ENCODE measurements at regions not wholly inside any gene's neighbourhood (a gene's known extent, or its start where the extent isn't known, plus 50 kb on each side); places are given as distances from the start of the nearest gene placed in this dataset.

DNA sequence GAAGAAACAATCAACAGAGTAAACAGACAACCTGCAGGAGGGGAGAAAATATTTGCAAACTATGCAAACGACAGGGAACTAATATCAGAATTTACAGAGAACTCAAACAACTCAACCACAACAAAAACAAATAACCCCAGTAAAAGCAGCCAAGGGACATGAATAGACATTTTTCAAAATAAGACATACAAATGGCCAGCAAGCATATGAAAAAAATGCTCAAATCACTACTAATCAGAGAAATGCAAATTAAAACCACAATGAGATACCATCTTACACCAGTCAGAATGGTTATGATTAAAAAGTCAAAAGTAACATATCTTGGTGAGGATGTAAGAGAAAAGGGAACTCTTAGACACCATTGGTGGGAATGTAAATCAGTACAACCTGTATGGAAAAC, 215.0 kb downstream of the THBS2 start:
- no peak for DNase-seq (ENCODE audit: extremely low spot score)
- CTCF ChIA-PET, result no interaction called here
- TF ChIP-seq NFRKB (IDR thresholded peaks at IDR 0.05), result no peak
- TF ChIP-seq, protein P1, sequence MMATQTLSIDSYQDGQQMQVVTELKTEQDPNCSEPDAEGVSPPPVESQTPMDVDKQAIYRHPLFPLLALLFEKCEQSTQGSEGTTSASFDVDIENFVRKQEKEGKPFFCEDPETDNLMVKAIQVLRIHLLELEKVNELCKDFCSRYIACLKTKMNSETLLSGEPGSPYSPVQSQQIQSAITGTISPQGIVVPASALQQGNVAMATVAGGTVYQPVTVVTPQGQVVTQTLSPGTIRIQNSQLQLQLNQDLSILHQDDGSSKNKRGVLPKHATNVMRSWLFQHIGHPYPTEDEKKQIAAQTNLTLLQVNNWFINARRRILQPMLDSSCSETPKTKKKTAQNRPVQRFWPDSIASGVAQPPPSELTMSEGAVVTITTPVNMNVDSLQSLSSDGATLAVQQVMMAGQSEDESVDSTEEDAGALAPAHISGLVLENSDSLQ (IDR thresholded peaks at IDR 0.05), result no peak
- POLR2A ChIA-PET, result no interaction called here

DNA sequence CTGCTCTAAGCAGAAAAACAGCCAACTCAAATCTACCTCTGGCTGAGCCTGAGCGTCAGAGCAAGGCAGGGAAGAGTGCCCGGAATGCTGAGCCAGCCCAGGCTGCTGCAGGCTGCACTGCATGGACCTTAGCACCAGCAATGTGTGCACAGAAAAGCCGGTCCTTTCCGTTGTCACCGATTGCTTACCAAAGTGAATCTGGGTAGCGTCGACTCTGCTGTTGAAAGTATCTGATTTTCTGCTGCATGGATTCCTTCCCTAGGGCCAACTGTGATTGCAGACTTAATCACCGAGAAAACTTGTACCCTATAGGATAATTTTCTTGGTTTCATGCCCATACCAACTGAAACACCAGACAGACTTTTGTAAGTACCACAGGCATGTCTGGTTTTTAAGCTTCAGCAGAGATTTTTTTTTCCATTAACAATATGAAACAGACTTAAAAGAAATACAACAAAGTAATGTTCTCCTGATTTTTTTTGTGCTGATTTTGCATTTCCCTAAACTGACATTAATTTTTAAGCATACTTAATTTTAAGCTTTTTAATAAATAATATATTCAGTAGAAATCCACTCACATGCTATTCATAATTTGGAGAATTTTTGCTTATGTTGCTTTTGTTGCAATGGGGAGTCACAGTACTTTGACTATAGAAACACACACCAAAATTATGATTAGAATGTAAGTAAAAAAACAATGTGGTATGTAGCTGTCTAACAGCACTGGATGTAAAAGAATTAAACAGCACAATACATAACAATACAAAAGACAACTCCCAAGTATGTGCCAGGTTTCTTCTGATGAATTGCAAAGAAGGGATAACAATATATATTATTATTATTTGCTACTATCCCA, 218.0 kb downstream of the THBS2 start:
- ChIA-PET CTCF (no interaction called here), POLR2A (no interaction called here)
- no peak for DNase-seq (ENCODE audit: extremely low spot score)
- no peak for TF ChIP-seq LEF1 (IDR thresholded peaks at IDR 0.05; ENCODE audit: borderline replicate concordance)
- no peak for TF ChIP-seq FOXK2 (IDR thresholded peaks at IDR 0.05)
- no peak for TF ChIP-seq L3MBTL2 (conservative IDR thresholded peaks at IDR 0.05)
- TF ChIP-seq ARNT (IDR thresholded peaks at IDR 0.05), result no peak
- TF ChIP-seq SP1 (IDR thresholded peaks at IDR 0.05), result no peak
- no peak for TF ChIP-seq BHLHE40 (IDR thresholded peaks at IDR 0.05; ENCODE audit: borderline replicate concordance)
- TF ChIP-seq FOXM1 (IDR thresholded peaks at IDR 0.05; ENCODE audit: borderline replicate concordance), result no peak
- TF ChIP-seq TARDBP (IDR thresholded peaks at IDR 0.05), result no peak

DNA sequence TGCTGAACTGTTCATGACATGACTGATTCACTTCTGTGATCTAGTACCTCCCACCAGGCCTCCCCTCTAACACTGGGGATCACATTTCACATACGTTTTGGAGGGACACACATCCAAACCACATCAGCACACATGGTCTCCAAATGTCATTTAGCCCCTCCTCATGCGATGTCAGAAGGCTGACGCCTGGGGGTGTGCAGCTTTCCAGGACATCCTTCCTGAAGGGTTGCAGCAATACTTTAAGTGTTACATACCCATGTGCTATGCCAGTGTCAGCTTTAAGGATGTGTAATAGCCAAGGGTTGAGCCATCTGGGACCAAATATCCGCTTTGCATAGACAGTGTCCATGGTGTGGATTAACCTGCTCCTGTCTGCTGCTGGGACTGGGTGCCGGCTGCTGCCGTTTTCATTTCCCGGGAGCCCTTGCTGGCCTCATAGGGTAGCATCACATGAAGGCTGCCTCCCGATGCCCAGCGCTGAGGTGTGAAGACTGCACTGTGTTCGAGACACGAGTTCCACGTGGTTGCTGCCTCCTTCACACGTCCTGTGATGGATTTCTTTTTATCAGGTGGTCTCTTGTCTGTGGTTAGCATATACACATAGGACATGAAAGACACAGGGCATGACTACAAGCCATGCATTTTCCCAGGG, 219.0 kb downstream of the THBS2 start:
- TF ChIP-seq BHLHE40 (IDR thresholded peaks at IDR 0.05; ENCODE audit: borderline replicate concordance), result no peak
- no peak for TF ChIP-seq ARNT (IDR thresholded peaks at IDR 0.05)
- no peak for TF ChIP-seq FOXK2 (IDR thresholded peaks at IDR 0.05)
- TF ChIP-seq L3MBTL2 (conservative IDR thresholded peaks at IDR 0.05), result no peak
- no peak for TF ChIP-seq FOXM1 (IDR thresholded peaks at IDR 0.05; ENCODE audit: borderline replicate concordance)
- TF ChIP-seq ZNF384 (IDR thresholded peaks at IDR 0.05), result no peak
- no peak for TF ChIP-seq TARDBP (IDR thresholded peaks at IDR 0.05)
- no peak for TF ChIP-seq HDGF (IDR thresholded peaks at IDR 0.05; ENCODE audit: borderline replicate concordance)
- no peak for TF ChIP-seq SUZ12 (IDR thresholded peaks at IDR 0.05)
- TF ChIP-seq FOXA1 (IDR thresholded peaks at IDR 0.05), result no peak
- no peak for TF ChIP-seq SP1 (IDR thresholded peaks at IDR 0.05)
- no peak for TF ChIP-seq ELF4 (IDR thresholded peaks at IDR 0.05)
- TF ChIP-seq, protein P1 (IDR thresholded peaks at IDR 0.05), result no peak
- no peak for TF ChIP-seq CTBP1 (IDR thresholded peaks at IDR 0.05; ENCODE audit: borderline replicate concordance)
- TF ChIP-seq NFRKB (IDR thresholded peaks at IDR 0.05), result no peak
- TF ChIP-seq LEF1 (IDR thresholded peaks at IDR 0.05; ENCODE audit: borderline replicate concordance), result no peak
- no peak for DNase-seq (ENCODE audit: extremely low spot score)
- ChIA-PET POLR2A (no interaction called here), CTCF (no interaction called here)

DNA sequence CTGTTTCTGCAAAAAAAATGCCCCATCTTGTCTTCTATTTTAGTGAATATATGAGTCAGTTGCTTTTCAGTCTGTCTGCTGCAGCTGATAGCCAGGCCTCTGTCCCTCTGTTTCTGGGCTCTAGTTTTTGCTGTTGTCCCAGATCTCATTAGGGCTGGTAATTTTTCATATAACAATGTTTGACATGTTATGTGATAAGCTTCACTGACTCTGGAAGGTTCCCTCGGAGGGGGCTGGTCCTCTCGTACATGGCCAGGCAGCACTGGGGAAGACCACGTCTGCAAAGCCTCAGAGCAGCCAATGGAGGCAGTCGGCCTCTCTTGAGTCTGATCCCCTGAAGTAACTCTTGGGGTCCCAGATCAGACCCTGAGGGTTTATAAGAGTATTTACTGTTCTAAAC, 223.8 kb downstream of the THBS2 start:
- ChIA-PET POLR2A (no interaction called here), CTCF (no interaction called here)
- TF ChIP-seq NFRKB (IDR thresholded peaks at IDR 0.05) (no peak), FOXK2 (IDR thresholded peaks at IDR 0.05) (no peak), TARDBP (IDR thresholded peaks at IDR 0.05) (no peak), CTBP1 (IDR thresholded peaks at IDR 0.05; ENCODE audit: borderline replicate concordance) (no peak), LEF1 (IDR thresholded peaks at IDR 0.05; ENCODE audit: borderline replicate concordance) (no peak), ZNF384 (IDR thresholded peaks at IDR 0.05) (no peak), BHLHE40 (IDR thresholded peaks at IDR 0.05; ENCODE audit: borderline replicate concordance) (no peak), SP1 (IDR thresholded peaks at IDR 0.05) (no peak), FOXM1 (IDR thresholded peaks at IDR 0.05; ENCODE audit: borderline replicate concordance) (no peak), ARNT (IDR thresholded peaks at IDR 0.05) (no peak), SUZ12 (IDR thresholded peaks at IDR 0.05) (no peak), HDGF (IDR thresholded peaks at IDR 0.05; ENCODE audit: borderline replicate concordance) (no peak), ELF4 (IDR thresholded peaks at IDR 0.05) (no peak), L3MBTL2 (conservative IDR thresholded peaks at IDR 0.05) (no peak), FOXA1 (IDR thresholded peaks at IDR 0.05) (no peak)
- TF ChIP-seq, protein P1 (IDR thresholded peaks at IDR 0.05), result no peak
- no peak for DNase-seq (ENCODE audit: extremely low spot score)

DNA sequence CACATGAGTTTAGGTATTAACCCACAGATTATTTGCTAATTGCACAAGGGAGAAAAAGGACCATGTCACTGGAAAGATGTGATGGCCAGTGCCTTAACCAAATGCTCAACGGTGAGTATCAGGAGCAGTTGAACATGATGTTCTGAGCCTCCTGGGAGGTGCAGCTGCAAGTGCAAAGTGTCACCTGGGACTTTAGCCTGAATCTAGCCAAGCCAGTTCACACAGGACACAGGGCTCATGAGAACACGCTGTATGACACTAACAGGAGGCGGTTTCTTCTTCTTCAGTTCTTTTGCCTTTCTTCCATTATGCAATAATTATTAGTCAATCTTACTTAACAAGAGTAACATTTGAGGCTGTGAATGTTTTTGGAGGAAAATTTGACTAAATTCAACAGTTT, 225.3 kb downstream of the THBS2 start:
- CTCF ChIA-PET, result no interaction called here
- TF ChIP-seq ARNT (IDR thresholded peaks at IDR 0.05) (no peak), FOXM1 (IDR thresholded peaks at IDR 0.05; ENCODE audit: borderline replicate concordance) (no peak), L3MBTL2 (conservative IDR thresholded peaks at IDR 0.05) (no peak), ZNF384 (IDR thresholded peaks at IDR 0.05) (no peak), FOXK2 (IDR thresholded peaks at IDR 0.05) (no peak), SP1 (IDR thresholded peaks at IDR 0.05) (no peak), ELF4 (IDR thresholded peaks at IDR 0.05) (no peak), HDGF (IDR thresholded peaks at IDR 0.05; ENCODE audit: borderline replicate concordance) (no peak), NFRKB (IDR thresholded peaks at IDR 0.05) (no peak), TARDBP (IDR thresholded peaks at IDR 0.05) (no peak), FOXA1 (IDR thresholded peaks at IDR 0.05) (no peak), BHLHE40 (IDR thresholded peaks at IDR 0.05; ENCODE audit: borderline replicate concordance) (no peak), LEF1 (IDR thresholded peaks at IDR 0.05; ENCODE audit: borderline replicate concordance) (no peak), SUZ12 (IDR thresholded peaks at IDR 0.05) (no peak), CTBP1 (IDR thresholded peaks at IDR 0.05; ENCODE audit: borderline replicate concordance) (no peak)
- TF ChIP-seq, protein P1 (IDR thresholded peaks at IDR 0.05), result no peak
- DNase-seq (ENCODE audit: extremely low spot score), result no peak
- POLR2A ChIA-PET, result no interaction called here
